ENCODE measurements at regions not wholly inside any gene's neighbourhood (a gene's known extent, or its start where the extent isn't known, plus 50 kb on each side); places are given as distances from the start of the nearest gene placed in this dataset.

- DNase-seq, result no peak
These were observed 483.7 kb upstream of the LRRN3 start for GRCh38 chr7:110607050-110607857.

- no peak for DNase-seq
These were observed 481.6 kb upstream of the LRRN3 start for GRCh38 chr7:110609336-110609735.

GRCh38 chr7:110612680-110613079 lies 478.2 kb upstream of the LRRN3 start:
- no peak for DNase-seq
